Transverse colon (tissue), 3 donors: ENCODE measurements at regions not wholly inside any gene's neighbourhood (a gene's known extent, or its start where the extent isn't known, plus 50 kb on each side); places are given as distances from the start of the nearest gene placed in this dataset.

ENCODE experiments used
- EP300 ChIP-seq: sonication (generic); formaldehyde crosslinking; IDR thresholded peaks from one replicate; pipeline ENCODE4 v1.6.1; 2017; ENCODE audit warnings: antibody characterized with exemption, low read depth
- POLR2A ChIP-seq: fragments of 450-650 bp; IDR thresholded peaks from one replicate; pipeline ENCODE4 v1.6.1; 2016; ENCODE audit warnings: antibody characterized with exemption, mild to moderate bottlenecking, moderate library complexity
- TF ChIP-seq, protein P1 (sequence below), 5 experiments: fragments of 200-600 bp in 3 of 5; fragments of 450-650 bp in 2 of 5; sonication (generic) in 3 of 5; IDR thresholded peaks; 1 replicate in 2 of 5; 2 replicates in 3 of 5; pipeline ENCODE4 v1.5.1; 2016 to 2017; ENCODE audit warnings: antibody characterized with exemption in 5 of 5, inconsistent platforms in 3 of 5, mild to moderate bottlenecking in 2 of 5, moderate library complexity in 1 of 5

DNA sequence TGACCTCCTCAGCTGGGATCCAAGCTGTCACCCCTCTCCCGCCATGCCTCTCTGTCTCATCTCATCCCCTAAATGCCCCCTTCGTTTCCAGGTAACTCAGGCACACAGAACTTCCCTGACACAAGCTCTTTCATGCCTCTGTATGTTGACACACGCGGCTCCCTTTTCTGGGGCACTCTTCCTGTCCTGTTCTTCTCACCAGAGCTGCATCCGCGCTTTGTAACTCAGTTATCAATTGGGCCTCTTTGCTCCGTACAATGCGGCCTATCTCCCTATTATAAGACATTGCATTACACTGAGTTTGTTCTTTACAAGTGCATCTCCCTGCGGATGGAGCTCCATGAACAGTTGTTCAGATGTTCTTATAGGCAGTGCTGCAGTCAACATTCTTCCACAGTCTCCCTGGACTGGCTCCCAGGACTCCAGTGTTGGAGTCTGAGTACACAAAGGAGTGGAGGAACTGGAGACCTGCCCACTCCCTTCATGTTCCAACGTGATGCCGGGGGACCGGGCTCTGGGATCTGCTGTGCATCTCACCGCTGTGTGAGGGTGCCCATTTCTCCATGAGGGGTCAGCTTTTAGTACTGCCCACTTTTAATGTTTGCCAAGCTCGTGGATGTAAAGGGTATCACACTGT is 56.9 kb upstream of the TNS3 start:
- no peak for TF ChIP-seq EP300
- TF ChIP-seq, protein P1, sequence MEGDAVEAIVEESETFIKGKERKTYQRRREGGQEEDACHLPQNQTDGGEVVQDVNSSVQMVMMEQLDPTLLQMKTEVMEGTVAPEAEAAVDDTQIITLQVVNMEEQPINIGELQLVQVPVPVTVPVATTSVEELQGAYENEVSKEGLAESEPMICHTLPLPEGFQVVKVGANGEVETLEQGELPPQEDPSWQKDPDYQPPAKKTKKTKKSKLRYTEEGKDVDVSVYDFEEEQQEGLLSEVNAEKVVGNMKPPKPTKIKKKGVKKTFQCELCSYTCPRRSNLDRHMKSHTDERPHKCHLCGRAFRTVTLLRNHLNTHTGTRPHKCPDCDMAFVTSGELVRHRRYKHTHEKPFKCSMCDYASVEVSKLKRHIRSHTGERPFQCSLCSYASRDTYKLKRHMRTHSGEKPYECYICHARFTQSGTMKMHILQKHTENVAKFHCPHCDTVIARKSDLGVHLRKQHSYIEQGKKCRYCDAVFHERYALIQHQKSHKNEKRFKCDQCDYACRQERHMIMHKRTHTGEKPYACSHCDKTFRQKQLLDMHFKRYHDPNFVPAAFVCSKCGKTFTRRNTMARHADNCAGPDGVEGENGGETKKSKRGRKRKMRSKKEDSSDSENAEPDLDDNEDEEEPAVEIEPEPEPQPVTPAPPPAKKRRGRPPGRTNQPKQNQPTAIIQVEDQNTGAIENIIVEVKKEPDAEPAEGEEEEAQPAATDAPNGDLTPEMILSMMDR (IDR thresholded peaks at IDR 0.05), result no peak
- no peak for TF ChIP-seq POLR2A
